Osteocyte (in vitro differentiated cells): ENCODE measurements at regions not wholly inside any gene's neighbourhood (a gene's known extent, or its start where the extent isn't known, plus 50 kb on each side); places are given as distances from the start of the nearest gene placed in this dataset.

Source experiments
- DNase-seq: peaks from one replicate; pipeline ENCODE4 v3.0.0; 2021; ENCODE audit warnings: mixed read lengths; ENCODE audit not compliant: unreplicated experiment; ENCODE audit errors: extremely low spot score
- H3K27ac Mint-ChIP-seq: one replicate; pipeline ENCODE4 v1.8.0; 2021; ENCODE audit warnings: mild to moderate bottlenecking, mixed read lengths; ENCODE audit not compliant: unreplicated experiment
- H3K27me3 Mint-ChIP-seq: one replicate; pipeline ENCODE4 v1.8.0; 2021; ENCODE audit warnings: mixed read lengths; ENCODE audit not compliant: unreplicated experiment
- H3K36me3 Mint-ChIP-seq: one replicate; pipeline ENCODE4 v1.8.0; 2021; ENCODE audit warnings: mixed read lengths; ENCODE audit not compliant: unreplicated experiment
- H3K4me1 Mint-ChIP-seq: one replicate; pipeline ENCODE4 v1.8.0; 2021; ENCODE audit warnings: mixed read lengths; ENCODE audit not compliant: unreplicated experiment
- H3K4me3 Mint-ChIP-seq: one replicate; pipeline ENCODE4 v1.8.0; 2021; ENCODE audit warnings: mild to moderate bottlenecking, moderate library complexity, mixed read lengths; ENCODE audit not compliant: unreplicated experiment
- H3K9me3 Mint-ChIP-seq: one replicate; pipeline ENCODE4 v1.8.0; 2021; ENCODE audit warnings: mixed read lengths; ENCODE audit not compliant: unreplicated experiment
- CTCF ChIP-seq: fragments of 200-600 bp; sonication (generic); IDR thresholded peaks from 2 replicates; pipeline ENCODE4 v1.5.0; 2021; ENCODE audit warnings: antibody characterized with exemption, mild to moderate bottlenecking, moderate library complexity

GRCh38 chr6:21533678-21534077 is 59.9 kb upstream of the SOX4 start:
- TF ChIP-seq CTCF = no peak

GRCh38 chr6:21536280-21536766 is 57.2 kb upstream of the SOX4 start:
- Mint-ChIP-seq H3K27ac (no peak overlapping the region), H3K9me3 (no peaks in the 10 kb centered on the region), H3K4me1 (no peaks in the 10 kb centered on the region), H3K4me3 (no peak overlapping the region), H3K36me3 (no peaks in the 10 kb centered on the region), H3K27me3 (peaks cover 2% of the 10 kb centered on the region)
- TF ChIP-seq CTCF = no peak
- DNase-seq = no peak

More at GRCh38 chr6:21533678-21534077, 59.9 kb upstream of the SOX4 start:
- H3K27ac Mint-ChIP-seq = no peak overlapping the region
- H3K9me3 Mint-ChIP-seq = no peaks in the 10 kb centered on the region
- H3K27me3 Mint-ChIP-seq = no peaks in the 10 kb centered on the region
- no peak for DNase-seq
- no peak overlapping the region for H3K4me3 Mint-ChIP-seq
- no peaks in the 10 kb centered on the region for H3K36me3 Mint-ChIP-seq
- H3K4me1 Mint-ChIP-seq = no peaks in the 10 kb centered on the region

GRCh38 chr6:21537637-21538036 is 55.9 kb upstream of the SOX4 start:
- TF ChIP-seq CTCF = no peak
- Mint-ChIP-seq H3K27ac (no peak overlapping the region), H3K36me3 (no peaks in the 10 kb centered on the region), H3K27me3 (peaks cover 2% of the 10 kb centered on the region), H3K9me3 (no peaks in the 10 kb centered on the region), H3K4me3 (no peak overlapping the region), H3K4me1 (no peaks in the 10 kb centered on the region)
- DNase-seq = no peak

- H3K36me3 Mint-ChIP-seq = no peaks in the 10 kb centered on the region
- no peak overlapping the region for H3K27ac Mint-ChIP-seq
- H3K27me3 Mint-ChIP-seq = peaks cover 2% of the 10 kb centered on the region
- no peak for TF ChIP-seq CTCF
- H3K4me3 Mint-ChIP-seq = no peak overlapping the region
- H3K4me1 Mint-ChIP-seq = no peaks in the 10 kb centered on the region
- H3K9me3 Mint-ChIP-seq = no peaks in the 10 kb centered on the region
- DNase-seq = no peak
Observed at GRCh38 chr6:21538186-21538798, 55.3 kb upstream of the SOX4 start.

GRCh38 chr6:21539621-21540100 is 53.9 kb upstream of the SOX4 start:
- Mint-ChIP-seq H3K27ac (no peak overlapping the region), H3K4me3 (no peak overlapping the region), H3K9me3 (peaks cover 3% of the 10 kb centered on the region), H3K36me3 (no peaks in the 10 kb centered on the region), H3K27me3 (peaks cover 2% of the 10 kb centered on the region), H3K4me1 (no peaks in the 10 kb centered on the region)
- no peak for DNase-seq
- no peak for TF ChIP-seq CTCF
